ENCODE measurements at regions not wholly inside any gene's neighbourhood (a gene's known extent, or its start where the extent isn't known, plus 50 kb on each side); places are given as distances from the start of the nearest gene placed in this dataset.

DNA sequence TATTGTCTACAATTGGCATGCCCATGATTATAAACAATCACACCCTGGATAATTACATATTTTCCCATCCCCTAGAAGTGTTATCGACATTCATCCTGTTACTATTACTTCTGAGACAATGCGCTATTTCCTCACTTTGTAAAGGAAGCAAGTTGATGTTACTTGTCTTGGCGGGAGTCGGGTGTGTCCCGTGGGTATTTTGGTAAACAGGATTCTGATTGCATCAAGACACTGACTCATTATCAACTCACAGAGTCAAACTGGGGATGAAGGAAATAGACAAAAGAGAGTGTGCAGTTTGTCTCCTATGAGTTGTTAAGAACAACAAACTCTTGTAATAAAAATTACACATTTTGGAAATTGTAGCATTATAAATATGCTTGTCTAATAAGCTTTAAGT lies 142.7 kb downstream of the GALR1 start:
- H3K4me3 ChIP-seq (ENCODE audit: low read depth in 1 of 2, low read length in 2 of 2), result no peak overlapping the region
- H3K9ac ChIP-seq (ENCODE audit: low read depth, low read length), result no peak overlapping the region
- no peak for TF ChIP-seq CTCF (IDR thresholded peaks at IDR 0.05; ENCODE audit: borderline replicate concordance, extremely low read depth, low read length, poor library complexity, severe bottlenecking)
- TF ChIP-seq EZH2 (IDR thresholded peaks at IDR 0.05; ENCODE audit: borderline replicate concordance, low read depth, low read length, severe bottlenecking), result no peak
- peaks cover 2% of the 10 kb centered on the region for H3K9me3 ChIP-seq (ENCODE audit: insufficient read depth, low read length, severe bottlenecking)
- DNase-seq (no peak), ATAC-seq (ENCODE audit: insufficient read depth, low read depth) (no peak)
- H3K4me2 ChIP-seq (ENCODE audit: insufficient read depth, low read length), result no peak overlapping the region
- no peak overlapping the region for H3K27ac ChIP-seq (ENCODE audit: low read length)
- no peaks in the 10 kb centered on the region for H3K36me3 ChIP-seq (ENCODE audit: insufficient read depth, low read length)
- no peaks in the 10 kb centered on the region for H3K27me3 ChIP-seq (ENCODE audit: insufficient read depth, low read length, poor library complexity)
- H2AFZ ChIP-seq (ENCODE audit: low read depth, low read length), result no peak overlapping the region
- no peaks in the 10 kb centered on the region for H3K79me2 ChIP-seq (ENCODE audit: insufficient read depth, low read length)
- H4K20me1 ChIP-seq (ENCODE audit: insufficient read depth, low read length), result no peaks in the 10 kb centered on the region
- no peaks in the 10 kb centered on the region for H3K4me1 ChIP-seq (ENCODE audit: insufficient read depth, low read length)

DNA sequence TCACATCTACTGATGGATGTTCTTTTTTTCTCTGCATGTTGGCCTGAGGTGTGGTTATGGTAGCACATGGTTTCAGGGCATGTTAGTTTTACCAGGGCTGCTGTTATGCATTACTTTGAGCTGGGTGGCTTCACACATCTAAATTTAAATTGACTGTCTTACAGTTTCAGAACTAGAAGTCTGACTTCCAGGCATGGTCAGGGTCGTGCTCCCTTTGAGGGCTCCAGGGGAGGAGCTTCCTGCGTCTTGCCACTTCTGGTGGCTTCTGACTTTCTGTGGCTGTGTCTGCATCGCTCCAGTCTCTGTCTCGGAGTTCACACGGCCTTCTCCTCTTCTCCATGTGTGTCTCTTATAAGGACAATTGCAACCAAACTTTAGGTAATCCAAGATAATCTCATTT lies 143.9 kb downstream of the GALR1 start:
- DNase-seq, result no peak
- no peaks in the 10 kb centered on the region for H3K36me3 ChIP-seq (ENCODE audit: insufficient read depth, low read length)
- ATAC-seq (ENCODE audit: insufficient read depth, low read depth), result no peak
- no peaks in the 10 kb centered on the region for H3K27me3 ChIP-seq (ENCODE audit: insufficient read depth, low read length, poor library complexity)
- no peaks in the 10 kb centered on the region for H4K20me1 ChIP-seq (ENCODE audit: insufficient read depth, low read length)
- H3K9ac ChIP-seq (ENCODE audit: low read depth, low read length), result no peak overlapping the region
- H2AFZ ChIP-seq (ENCODE audit: low read depth, low read length), result no peak overlapping the region
- H3K79me2 ChIP-seq (ENCODE audit: insufficient read depth, low read length), result no peaks in the 10 kb centered on the region
- no peak overlapping the region for H3K4me2 ChIP-seq (ENCODE audit: insufficient read depth, low read length)
- H3K9me3 ChIP-seq (ENCODE audit: insufficient read depth, low read length, severe bottlenecking), result peaks cover 2% of the 10 kb centered on the region
- H3K27ac ChIP-seq (ENCODE audit: low read length), result no peak overlapping the region
- TF ChIP-seq CTCF (IDR thresholded peaks at IDR 0.05; ENCODE audit: borderline replicate concordance, extremely low read depth, low read length, poor library complexity, severe bottlenecking), result no peak
- no peak for TF ChIP-seq EZH2 (IDR thresholded peaks at IDR 0.05; ENCODE audit: borderline replicate concordance, low read depth, low read length, severe bottlenecking)
- H3K4me3 ChIP-seq (ENCODE audit: low read depth in 1 of 2, low read length in 2 of 2), result no peak overlapping the region
- no peaks in the 10 kb centered on the region for H3K4me1 ChIP-seq (ENCODE audit: insufficient read depth, low read length)

DNA sequence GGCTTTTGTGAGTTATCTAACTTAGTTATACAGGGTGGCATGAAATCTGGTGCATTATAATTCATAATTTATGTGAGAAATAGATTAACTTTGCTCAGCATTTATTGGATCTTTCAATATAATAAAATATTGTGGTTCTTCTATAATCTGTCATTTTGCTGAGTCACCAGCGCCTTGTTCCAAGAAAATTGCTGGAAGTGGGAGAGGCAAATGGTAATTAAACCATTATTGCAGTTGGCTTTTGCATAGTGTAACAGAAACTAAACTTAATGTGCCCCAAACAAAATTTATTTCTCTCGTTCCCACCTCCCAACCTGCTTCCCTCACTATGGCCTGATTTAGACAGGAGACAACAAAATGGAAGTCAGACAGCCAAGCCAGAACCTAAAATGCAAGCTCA lies 146.3 kb downstream of the GALR1 start:
- no peak overlapping the region for H3K9ac ChIP-seq (ENCODE audit: low read depth, low read length)
- no peaks in the 10 kb centered on the region for H3K27me3 ChIP-seq (ENCODE audit: insufficient read depth, low read length, poor library complexity)
- no peaks in the 10 kb centered on the region for H3K36me3 ChIP-seq (ENCODE audit: insufficient read depth, low read length)
- H3K4me3 ChIP-seq (ENCODE audit: low read depth in 1 of 2, low read length in 2 of 2), result no peak overlapping the region
- H3K27ac ChIP-seq (ENCODE audit: low read length), result no peak overlapping the region
- no peak overlapping the region for H3K4me2 ChIP-seq (ENCODE audit: insufficient read depth, low read length)
- peaks cover 2% of the 10 kb centered on the region for H3K9me3 ChIP-seq (ENCODE audit: insufficient read depth, low read length, severe bottlenecking)
- no peaks in the 10 kb centered on the region for H4K20me1 ChIP-seq (ENCODE audit: insufficient read depth, low read length)
- no peaks in the 10 kb centered on the region for H3K79me2 ChIP-seq (ENCODE audit: insufficient read depth, low read length)
- TF ChIP-seq CTCF (IDR thresholded peaks at IDR 0.05; ENCODE audit: borderline replicate concordance, extremely low read depth, low read length, poor library complexity, severe bottlenecking) (no peak), EZH2 (IDR thresholded peaks at IDR 0.05; ENCODE audit: borderline replicate concordance, low read depth, low read length, severe bottlenecking) (no peak)
- no peaks in the 10 kb centered on the region for H3K4me1 ChIP-seq (ENCODE audit: insufficient read depth, low read length)
- DNase-seq (no peak), ATAC-seq (ENCODE audit: insufficient read depth, low read depth) (no peak)
- no peak overlapping the region for H2AFZ ChIP-seq (ENCODE audit: low read depth, low read length)

- H3K36me3 ChIP-seq (ENCODE audit: insufficient read depth, low read length), result no peaks in the 10 kb centered on the region
- DNase-seq (no peak), ATAC-seq (ENCODE audit: insufficient read depth, low read depth) (no peak)
- no peak overlapping the region for H3K4me2 ChIP-seq (ENCODE audit: insufficient read depth, low read length)
- no peaks in the 10 kb centered on the region for H4K20me1 ChIP-seq (ENCODE audit: insufficient read depth, low read length)
- no peaks in the 10 kb centered on the region for H3K79me2 ChIP-seq (ENCODE audit: insufficient read depth, low read length)
- no peaks in the 10 kb centered on the region for H3K27me3 ChIP-seq (ENCODE audit: insufficient read depth, low read length, poor library complexity)
- H3K4me1 ChIP-seq (ENCODE audit: insufficient read depth, low read length), result peaks cover 7% of the 10 kb centered on the region
- TF ChIP-seq EZH2 (IDR thresholded peaks at IDR 0.05; ENCODE audit: borderline replicate concordance, low read depth, low read length, severe bottlenecking) (no peak), CTCF (IDR thresholded peaks at IDR 0.05; ENCODE audit: borderline replicate concordance, extremely low read depth, low read length, poor library complexity, severe bottlenecking) (no peak)
- H3K9ac ChIP-seq (ENCODE audit: low read depth, low read length), result no peak overlapping the region
- peaks cover 2% of the 10 kb centered on the region for H3K9me3 ChIP-seq (ENCODE audit: insufficient read depth, low read length, severe bottlenecking)
- no peak overlapping the region for H3K4me3 ChIP-seq (ENCODE audit: low read depth in 1 of 2, low read length in 2 of 2)
- H2AFZ ChIP-seq (ENCODE audit: low read depth, low read length), result no peak overlapping the region
- no peak overlapping the region for H3K27ac ChIP-seq (ENCODE audit: low read length)
Observed at GRCh38 chr18:77397056-77397455, 147.4 kb downstream of the GALR1 start.

Measured in DND-41 (cell line).